SJSA1 (cell line): ENCODE measurements at regions not wholly inside any gene's neighbourhood (a gene's known extent, or its start where the extent isn't known, plus 50 kb on each side); places are given as distances from the start of the nearest gene placed in this dataset.

Experiments
- DNase-seq, 2 experiments: peaks; one replicate each; pipeline ENCODE4 v3.0.0-alpha.2; 2015 to 2020; ENCODE audit warnings: low spot score in 2 of 2, low read depth in 1 of 2
- H3K27ac ChIP-seq: fragments of 250-450 bp; sonication (Bioruptor Pico); 2 replicates; pipeline ENCODE4 v1.5.1; 2020; ENCODE audit warnings: mild to moderate bottlenecking, moderate library complexity
- H3K27me3 ChIP-seq: fragments of 250-450 bp; sonication (Bioruptor Pico); replicated peaks from 2 replicates; pipeline ENCODE4 v1.5.1; 2020; ENCODE audit warnings: mild to moderate bottlenecking, moderate library complexity
- H3K36me3 ChIP-seq: fragments of 250-450 bp; sonication (Bioruptor Pico); 2 replicates; pipeline ENCODE4 v1.5.1; 2020; ENCODE audit warnings: mild to moderate bottlenecking
- H3K4me1 ChIP-seq: fragments of 250-450 bp; sonication (Bioruptor Pico); replicated peaks from 2 replicates; pipeline ENCODE4 v1.6.1; 2021; ENCODE audit warnings: mild to moderate bottlenecking
- H3K4me3 ChIP-seq: fragments of 250-450 bp; sonication (Bioruptor Pico); 2 replicates; pipeline ENCODE4 v1.5.1; 2020; ENCODE audit warnings: mild to moderate bottlenecking
- H3K9me3 ChIP-seq: fragments of 250-450 bp; sonication (Bioruptor Pico); replicated peaks from 2 replicates; pipeline ENCODE4 v1.5.1; 2020; ENCODE audit warnings: mild to moderate bottlenecking

DNA sequence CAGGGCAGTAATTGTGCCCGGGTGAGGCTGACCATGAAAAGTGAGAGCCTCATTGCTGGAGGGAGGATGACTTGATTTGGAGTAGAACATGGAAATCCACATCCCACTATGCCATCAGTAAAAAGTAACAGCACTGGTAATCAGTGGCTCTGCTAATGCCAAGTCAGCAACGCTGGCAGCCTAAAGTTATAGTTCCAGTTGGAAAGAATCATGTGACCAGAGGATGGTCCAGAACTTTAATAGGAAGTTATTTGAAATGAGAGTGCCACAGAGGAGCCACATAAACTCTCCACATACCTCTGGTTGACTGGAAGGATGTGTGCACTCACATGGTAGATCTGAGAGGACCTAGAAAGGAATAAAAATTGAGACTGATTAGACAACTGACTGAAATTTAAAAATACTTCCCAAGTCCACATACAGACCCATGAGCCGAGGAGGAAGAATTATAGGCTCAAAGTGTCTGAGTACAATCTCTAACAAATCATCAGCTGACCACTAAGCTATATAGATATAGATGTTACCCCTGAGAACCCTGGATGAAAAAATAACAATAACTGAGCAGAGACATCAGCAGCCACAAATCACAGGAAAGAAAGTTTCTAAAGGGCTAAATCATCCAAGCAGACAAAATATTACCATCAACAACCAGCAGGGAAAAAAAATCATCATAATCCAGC, 346.8 kb downstream of the STK39 start:
- Histone ChIP-seq H3K27ac (no peak overlapping the region), H3K4me1 (no peaks in the 10 kb centered on the region), H3K27me3 (peaks cover 3% of the 10 kb centered on the region), H3K4me3 (no peak overlapping the region), H3K36me3 (no peaks in the 10 kb centered on the region), H3K9me3 (no peaks in the 10 kb centered on the region)
- no peak for DNase-seq

DNA sequence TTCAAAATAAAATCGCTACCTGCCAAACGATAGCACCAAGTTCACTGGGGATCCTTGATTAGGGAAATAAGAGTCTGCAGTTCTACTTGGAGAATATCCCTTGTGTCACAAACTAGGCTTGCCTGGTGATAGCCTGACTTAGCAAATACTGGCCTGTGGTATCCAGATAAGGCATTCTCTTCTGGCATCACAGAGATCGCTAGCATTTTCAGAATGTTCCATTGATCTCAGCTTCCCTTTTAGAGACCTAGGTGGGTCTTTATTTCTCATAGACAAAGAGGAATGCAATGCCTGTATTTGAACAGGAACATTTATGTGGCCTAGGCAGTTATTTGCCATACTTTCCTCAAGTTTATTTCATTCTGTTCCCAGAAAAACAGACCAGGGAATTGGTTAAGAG, 349.1 kb downstream of the STK39 start:
- no peaks in the 10 kb centered on the region for H3K9me3 ChIP-seq
- H3K27ac ChIP-seq: no peak overlapping the region
- H3K36me3 ChIP-seq: no peaks in the 10 kb centered on the region
- H3K27me3 ChIP-seq: peaks cover 3% of the 10 kb centered on the region
- no peak for DNase-seq
- no peak overlapping the region for H3K4me3 ChIP-seq
- H3K4me1 ChIP-seq: no peaks in the 10 kb centered on the region

DNA sequence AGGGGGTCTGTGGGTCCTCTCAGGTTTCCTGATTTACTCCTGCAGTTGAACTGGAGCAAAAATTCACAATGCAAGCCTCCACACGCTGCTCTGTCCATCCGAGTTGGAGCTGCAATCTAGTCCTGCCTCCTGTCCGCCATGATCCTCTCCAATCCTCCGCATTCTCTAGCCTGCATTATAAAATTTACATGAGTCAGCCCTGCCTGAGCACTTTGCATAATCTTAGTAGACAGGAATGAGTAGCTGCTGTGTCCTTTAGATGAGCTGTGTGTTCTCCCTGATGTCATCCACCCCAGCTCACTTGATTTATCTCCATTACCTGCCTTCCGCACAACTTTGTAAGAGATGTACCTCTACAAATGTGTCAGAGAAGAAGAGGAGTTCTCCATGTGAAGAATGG, 355.6 kb downstream of the STK39 start:
- H3K27ac ChIP-seq: no peak overlapping the region
- H3K9me3 ChIP-seq: no peaks in the 10 kb centered on the region
- no peak overlapping the region for H3K4me3 ChIP-seq
- H3K4me1 ChIP-seq: no peaks in the 10 kb centered on the region
- no peaks in the 10 kb centered on the region for H3K36me3 ChIP-seq
- no peaks in the 10 kb centered on the region for H3K27me3 ChIP-seq
- DNase-seq: no peak

DNA sequence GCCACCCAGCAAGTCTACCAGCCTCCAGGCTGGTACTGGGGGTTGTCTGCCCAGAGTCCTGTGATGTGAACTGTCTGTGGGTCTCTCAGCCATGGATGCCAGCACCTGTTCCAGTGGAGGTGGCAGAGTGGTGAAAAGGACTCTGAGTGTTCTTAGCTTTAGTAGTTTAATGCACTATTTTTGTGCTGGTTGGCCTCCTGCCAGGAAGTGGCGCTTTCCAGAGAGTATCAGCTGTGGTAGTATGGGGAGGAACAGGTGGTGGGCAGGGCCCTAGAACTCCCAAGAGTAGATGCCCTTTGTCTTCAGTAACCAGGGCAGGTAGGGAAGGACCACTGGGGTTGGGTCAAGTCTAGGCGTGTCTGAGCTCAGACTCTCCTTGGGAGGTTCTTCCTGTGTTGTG, 356.7 kb downstream of the STK39 start:
- Histone ChIP-seq H3K27ac (no peak overlapping the region), H3K36me3 (no peaks in the 10 kb centered on the region)
- DNase-seq: no peak

DNA sequence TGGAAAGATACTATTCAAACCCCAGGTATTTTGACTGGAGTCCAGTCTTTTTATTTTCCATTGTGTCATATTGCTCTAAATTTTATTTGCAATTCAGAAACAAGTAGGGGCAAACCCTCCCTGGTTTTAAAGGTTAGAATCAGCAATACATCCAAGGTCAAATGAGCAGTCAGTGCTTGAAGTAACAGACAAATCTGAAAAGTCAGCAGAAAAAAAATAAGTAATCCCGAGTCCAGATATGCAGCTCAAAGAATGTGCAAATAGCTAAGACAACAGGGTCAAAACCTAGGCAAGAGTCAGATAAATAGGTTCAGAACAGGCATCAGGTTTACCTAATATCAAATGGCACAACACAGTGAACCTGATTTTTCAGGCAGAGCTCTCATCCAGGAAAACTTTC, 367.0 kb downstream of the STK39 start:
- H3K4me3 ChIP-seq: no peak overlapping the region
- DNase-seq: no peak
- H3K36me3 ChIP-seq: no peaks in the 10 kb centered on the region
- H3K27me3 ChIP-seq: no peaks in the 10 kb centered on the region; the same call in 1 of the 2 replicates
- H3K27ac ChIP-seq: no peak overlapping the region
- H3K9me3 ChIP-seq: no peaks in the 10 kb centered on the region
- H3K4me1 ChIP-seq: no peaks in the 10 kb centered on the region

More for the DNA sequence above, 356.7 kb downstream of the STK39 start:
- no peaks in the 10 kb centered on the region for H3K4me1 ChIP-seq
- no peaks in the 10 kb centered on the region for H3K27me3 ChIP-seq
- H3K4me3 ChIP-seq: no peak overlapping the region
- no peaks in the 10 kb centered on the region for H3K9me3 ChIP-seq

DNA sequence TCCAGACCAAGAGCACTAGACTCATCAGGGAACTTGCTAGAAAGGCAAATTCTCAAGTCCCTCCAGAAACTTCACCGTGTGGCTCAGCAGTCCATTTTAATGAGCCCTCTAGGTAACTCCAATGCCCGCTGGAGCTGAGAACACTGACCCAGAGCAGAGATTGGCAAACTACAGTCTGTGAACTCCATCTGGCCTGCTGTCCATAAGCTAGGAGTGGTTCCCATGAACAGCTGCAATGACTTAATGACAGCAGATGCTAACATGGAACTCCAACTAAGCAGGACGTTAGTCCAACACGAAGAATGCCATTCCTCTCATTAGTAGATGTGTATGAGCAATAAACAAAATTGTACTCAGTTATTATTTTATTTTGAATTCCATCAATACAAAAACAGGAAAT, 371.9 kb downstream of the STK39 start:
- Histone ChIP-seq H3K4me1 (no peaks in the 10 kb centered on the region), H3K27me3 (no peaks in the 10 kb centered on the region), H3K36me3 (no peaks in the 10 kb centered on the region), H3K27ac (no peak overlapping the region), H3K9me3 (no peaks in the 10 kb centered on the region), H3K4me3 (no peak overlapping the region)
- no peak for DNase-seq

DNA sequence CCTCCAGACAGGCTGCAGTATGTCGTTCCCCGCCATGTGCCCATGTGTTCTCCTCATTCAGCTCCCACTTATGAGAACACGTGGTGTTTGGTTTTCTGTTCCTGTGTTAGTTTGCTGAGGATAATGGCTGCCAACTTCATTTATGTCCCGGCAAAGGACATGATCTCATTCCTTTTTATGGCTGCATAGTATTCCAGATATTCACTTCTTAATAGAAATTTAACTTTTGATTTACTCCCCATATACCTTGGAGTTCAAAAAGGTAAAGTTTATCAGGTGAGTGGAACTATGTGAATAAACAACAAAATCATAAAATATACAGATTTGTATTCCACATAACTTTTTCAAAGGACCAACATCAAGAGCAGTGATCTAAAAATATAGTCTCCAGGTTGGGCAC, 372.6 kb downstream of the STK39 start:
- H3K27me3 ChIP-seq: no peaks in the 10 kb centered on the region
- no peaks in the 10 kb centered on the region for H3K4me1 ChIP-seq
- no peak overlapping the region for H3K4me3 ChIP-seq
- no peaks in the 10 kb centered on the region for H3K36me3 ChIP-seq
- H3K27ac ChIP-seq: no peak overlapping the region
- no peaks in the 10 kb centered on the region for H3K9me3 ChIP-seq
- DNase-seq: no peak

DNA sequence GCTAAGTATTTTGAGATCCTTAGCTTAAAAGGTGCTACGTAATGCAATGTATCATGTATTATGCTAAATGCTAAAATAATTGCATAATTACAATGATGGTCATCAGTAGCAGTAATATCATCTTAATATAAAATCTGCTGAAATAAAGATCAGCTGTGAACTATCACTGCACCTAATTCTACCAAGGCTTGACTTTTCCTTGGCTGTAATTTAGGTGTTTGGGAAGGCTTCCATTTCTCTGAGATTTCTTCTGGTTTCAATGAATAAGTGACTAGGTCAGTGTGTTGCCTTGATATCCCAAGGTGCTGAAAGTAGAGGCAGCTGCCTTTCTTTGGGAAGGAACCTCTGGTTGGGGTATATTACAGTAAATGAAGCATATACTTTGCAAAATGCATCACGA, 376.1 kb downstream of the STK39 start:
- H3K27ac ChIP-seq: no peak overlapping the region
- no peaks in the 10 kb centered on the region for H3K27me3 ChIP-seq
- no peak for DNase-seq
- no peaks in the 10 kb centered on the region for H3K4me1 ChIP-seq
- H3K36me3 ChIP-seq: no peaks in the 10 kb centered on the region
- no peaks in the 10 kb centered on the region for H3K9me3 ChIP-seq
- no peak overlapping the region for H3K4me3 ChIP-seq

DNA sequence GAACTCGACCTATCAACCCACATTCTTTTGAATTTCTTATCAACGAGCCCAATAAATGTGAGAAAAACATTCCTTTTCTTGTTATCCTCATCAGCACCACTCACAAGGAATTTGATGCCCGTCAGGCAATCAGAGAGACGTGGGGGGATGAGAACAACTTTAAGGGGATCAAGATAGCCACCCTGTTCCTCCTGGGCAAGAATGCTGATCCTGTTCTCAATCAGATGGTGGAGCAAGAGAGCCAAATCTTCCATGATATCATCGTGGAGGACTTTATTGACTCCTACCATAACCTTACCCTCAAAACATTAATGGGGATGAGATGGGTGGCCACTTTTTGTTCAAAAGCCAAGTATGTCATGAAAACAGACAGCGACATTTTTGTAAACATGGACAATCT, 378.2 kb downstream of the STK39 start:
- H3K27me3 ChIP-seq: no peaks in the 10 kb centered on the region
- H3K4me3 ChIP-seq: no peak overlapping the region
- H3K9me3 ChIP-seq: no peaks in the 10 kb centered on the region
- H3K36me3 ChIP-seq: no peaks in the 10 kb centered on the region
- H3K4me1 ChIP-seq: no peaks in the 10 kb centered on the region
- no peak overlapping the region for H3K27ac ChIP-seq
- DNase-seq: no peak

DNA sequence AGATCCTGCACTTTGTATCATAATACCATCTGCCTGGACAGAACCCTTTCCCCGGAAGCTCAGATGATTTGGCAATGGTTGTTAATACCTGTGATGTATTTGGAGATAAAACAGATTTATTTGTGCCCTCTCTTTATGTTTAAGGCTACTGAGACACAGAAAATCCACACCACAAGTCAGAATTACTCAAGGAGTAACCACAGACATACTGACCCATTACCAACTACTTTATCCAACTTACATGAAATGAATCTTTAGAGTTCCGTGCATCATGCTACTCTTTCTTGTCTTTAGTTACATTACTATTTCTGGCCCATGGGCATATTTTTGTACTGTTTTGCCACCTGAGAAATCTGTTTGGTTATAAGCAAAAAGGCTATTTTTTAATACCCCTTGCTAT, 384.0 kb downstream of the STK39 start:
- H3K4me1 ChIP-seq: no peaks in the 10 kb centered on the region

DNA sequence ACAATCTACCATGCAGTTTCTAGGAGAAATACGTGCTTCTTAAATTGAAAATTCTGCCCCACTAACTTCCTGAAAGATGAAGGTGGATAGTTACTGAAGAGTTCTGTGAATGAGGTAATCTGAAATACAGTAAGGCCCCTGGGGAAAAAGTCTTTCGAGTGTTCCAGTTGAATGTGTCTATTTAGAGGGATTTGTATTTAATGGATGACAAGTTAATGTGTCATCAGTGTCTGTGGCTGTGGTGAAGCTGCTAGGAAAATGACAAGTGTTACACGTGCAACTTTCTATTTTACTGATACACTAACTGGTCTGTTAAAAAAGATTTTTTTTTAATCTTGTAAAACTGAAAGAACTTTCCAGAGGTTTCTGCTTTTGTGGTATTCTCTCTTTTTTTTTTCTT, 384.6 kb downstream of the STK39 start:
- no peak for DNase-seq
- Histone ChIP-seq H3K36me3 (no peaks in the 10 kb centered on the region), H3K27ac (no peak overlapping the region), H3K4me1 (no peaks in the 10 kb centered on the region), H3K27me3 (no peaks in the 10 kb centered on the region), H3K4me3 (no peak overlapping the region), H3K9me3 (no peaks in the 10 kb centered on the region)

More for the DNA sequence above, 384.0 kb downstream of the STK39 start:
- Histone ChIP-seq H3K27me3 (no peaks in the 10 kb centered on the region), H3K27ac (no peak overlapping the region), H3K9me3 (no peaks in the 10 kb centered on the region), H3K4me3 (no peak overlapping the region), H3K36me3 (no peaks in the 10 kb centered on the region)
- no peak for DNase-seq

DNA sequence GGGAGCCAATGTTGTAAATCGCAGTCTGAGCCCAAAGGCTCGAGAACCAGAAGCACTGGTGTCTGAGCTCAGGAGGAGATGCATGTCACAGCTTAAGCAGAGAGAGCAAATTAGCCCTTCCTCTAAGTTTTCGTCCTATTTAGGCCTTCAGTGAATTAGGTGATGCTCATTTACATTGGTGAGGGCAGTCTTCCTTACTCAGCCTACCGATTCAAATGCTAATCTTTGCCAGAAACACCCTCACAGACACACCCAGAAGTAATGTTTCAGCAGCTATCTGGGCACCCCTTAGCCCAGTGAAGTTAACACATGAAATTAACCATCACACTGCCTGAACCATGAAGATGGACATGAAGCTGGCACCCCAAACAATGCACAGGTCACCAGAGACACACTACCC, 385.1 kb downstream of the STK39 start:
- H3K36me3 ChIP-seq: no peaks in the 10 kb centered on the region
- no peak overlapping the region for H3K27ac ChIP-seq
- no peaks in the 10 kb centered on the region for H3K9me3 ChIP-seq
- H3K27me3 ChIP-seq: no peaks in the 10 kb centered on the region
- H3K4me3 ChIP-seq: no peak overlapping the region
- DNase-seq: no peak
- H3K4me1 ChIP-seq: no peaks in the 10 kb centered on the region

DNA sequence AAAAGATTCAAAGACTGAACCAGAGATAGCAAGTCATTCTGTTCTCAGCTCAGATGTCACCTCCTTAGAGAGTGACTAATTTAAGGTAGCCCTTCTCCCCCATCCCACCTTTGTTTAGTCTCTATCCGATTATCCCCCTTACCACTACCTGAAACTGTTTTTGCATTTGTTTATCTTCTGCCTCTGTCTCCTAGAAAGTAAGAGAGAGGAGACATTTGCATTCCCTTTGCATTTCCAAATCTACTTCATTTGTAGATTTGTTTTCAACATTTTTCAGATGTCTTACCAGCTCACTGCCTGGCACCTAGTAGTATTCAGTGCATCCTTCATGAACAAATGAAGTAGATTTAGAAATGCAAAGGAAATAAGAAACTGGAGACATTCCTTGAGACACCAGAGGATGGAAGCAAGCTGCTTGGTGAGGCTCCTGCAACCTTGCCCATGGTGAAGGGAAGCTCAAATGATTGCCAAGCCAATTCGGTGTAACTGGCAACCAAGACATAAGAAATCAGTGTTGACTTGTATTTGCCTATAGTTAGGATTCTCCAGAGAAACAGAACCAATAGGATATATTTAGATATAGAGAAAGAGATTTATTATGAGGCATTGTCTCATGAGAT, 385.7 kb downstream of the STK39 start:
- no peaks in the 10 kb centered on the region for H3K27me3 ChIP-seq
- H3K27ac ChIP-seq: no peak overlapping the region
- H3K36me3 ChIP-seq: no peaks in the 10 kb centered on the region
- H3K4me1 ChIP-seq: no peaks in the 10 kb centered on the region
- DNase-seq: no peak
- H3K9me3 ChIP-seq: no peaks in the 10 kb centered on the region
- no peak overlapping the region for H3K4me3 ChIP-seq

DNA sequence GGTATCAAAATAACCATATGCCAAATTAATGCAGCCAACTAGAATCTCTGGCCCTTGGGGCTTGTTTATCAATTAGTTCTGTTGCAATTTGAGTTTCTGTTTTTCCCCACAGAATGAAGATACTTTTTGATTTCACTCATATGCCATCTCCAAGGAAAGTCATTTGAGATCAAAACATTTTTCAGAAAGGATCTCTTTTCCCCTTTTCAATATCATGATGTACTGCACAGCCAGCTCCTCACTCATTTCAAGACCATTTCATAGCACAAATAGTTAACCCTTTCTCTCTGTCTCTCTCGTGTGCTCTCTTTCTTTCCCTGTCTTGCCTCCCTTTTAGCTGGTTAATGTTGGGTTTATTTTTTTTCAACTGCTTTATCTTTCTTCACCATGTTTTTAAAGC, 387.3 kb downstream of the STK39 start:
- H3K4me1 ChIP-seq: no peaks in the 10 kb centered on the region
- H3K9me3 ChIP-seq: no peaks in the 10 kb centered on the region
- no peak for DNase-seq
- no peak overlapping the region for H3K27ac ChIP-seq
- H3K4me3 ChIP-seq: no peak overlapping the region
- no peaks in the 10 kb centered on the region for H3K27me3 ChIP-seq
- H3K36me3 ChIP-seq: no peaks in the 10 kb centered on the region

DNA sequence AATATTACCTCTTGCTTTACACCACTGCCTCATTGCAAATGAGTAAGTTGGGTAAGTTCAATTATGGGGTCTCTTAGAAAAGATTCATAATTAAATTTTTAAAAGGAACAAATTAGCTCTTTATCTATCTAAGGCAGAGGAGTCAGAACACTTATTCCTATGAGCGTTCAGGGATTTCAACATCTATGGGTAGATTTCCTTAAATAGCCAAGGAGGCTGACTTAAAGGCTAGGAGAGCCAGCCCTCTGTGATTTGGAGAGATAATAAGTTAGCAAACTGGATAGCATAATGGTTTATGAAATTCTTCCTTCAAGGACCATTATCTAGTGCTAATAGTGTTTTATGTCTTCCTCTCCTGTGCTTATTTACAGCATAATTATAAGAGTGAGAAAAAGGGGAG, 387.7 kb downstream of the STK39 start:
- Histone ChIP-seq H3K9me3 (no peaks in the 10 kb centered on the region), H3K27ac (no peak overlapping the region), H3K36me3 (no peaks in the 10 kb centered on the region), H3K27me3 (no peaks in the 10 kb centered on the region), H3K4me3 (no peak overlapping the region), H3K4me1 (no peaks in the 10 kb centered on the region)
- no peak for DNase-seq
